GM19239 (cell line): ENCODE measurements at regions not wholly inside any gene's neighbourhood (a gene's known extent, or its start where the extent isn't known, plus 50 kb on each side); places are given as distances from the start of the nearest gene placed in this dataset.

Experiments used
- DNase-seq: peaks from one replicate; pipeline ENCODE4 v3.0.0; 2011; ENCODE audit warnings: low spot score; ENCODE audit not compliant: insufficient read length
- FAIRE-seq: peaks from 2 replicates; lab custom pipeline; 2011; peaks lifted over from hg19 to GRCh38; lab: Jason Lieb, UNC

GRCh38 chr10:36515319-36515718 lies 610.1 kb upstream of the ANKRD30A start:
- DNase-seq (no peak), FAIRE-seq (no peak)

GRCh38 chr10:36507715-36508114 lies 617.7 kb upstream of the ANKRD30A start:
- DNase-seq (no peak), FAIRE-seq (no peak)

- DNase-seq = no peak
- FAIRE-seq = no peak
These were observed 618.5 kb upstream of the ANKRD30A start for GRCh38 chr10:36506697-36507496.

- DNase-seq (no peak), FAIRE-seq (no peak)
These were observed 619.1 kb upstream of the ANKRD30A start for GRCh38 chr10:36506261-36506660.

GRCh38 chr10:36504758-36505157 lies 620.6 kb upstream of the ANKRD30A start:
- DNase-seq (no peak), FAIRE-seq (no peak)

- FAIRE-seq (no peak), DNase-seq (no peak)
These were observed 625.1 kb upstream of the ANKRD30A start for GRCh38 chr10:36500266-36500665.

GRCh38 chr10:36499693-36500092 lies 625.7 kb upstream of the ANKRD30A start:
- no peak for DNase-seq

GRCh38 chr10:36496758-36497157 lies 628.6 kb upstream of the ANKRD30A start:
- FAIRE-seq (no peak), DNase-seq (no peak)

More at GRCh38 chr10:36499693-36500092, 625.7 kb upstream of the ANKRD30A start:
- FAIRE-seq = no peak

- no peak for FAIRE-seq
These were observed 631.0 kb upstream of the ANKRD30A start for GRCh38 chr10:36494371-36494770.

GRCh38 chr10:36493516-36493880 lies 631.9 kb upstream of the ANKRD30A start:
- FAIRE-seq (no peak), DNase-seq (no peak)

More at GRCh38 chr10:36494371-36494770, 631.0 kb upstream of the ANKRD30A start:
- no peak for DNase-seq

- DNase-seq = no peak
- FAIRE-seq = no peak
These were observed 632.5 kb upstream of the ANKRD30A start for GRCh38 chr10:36492590-36493515.

GRCh38 chr10:36491926-36492325 lies 633.5 kb upstream of the ANKRD30A start:
- FAIRE-seq = no peak
- no peak for DNase-seq

- no peak for FAIRE-seq
- no peak for DNase-seq
These were observed 635.7 kb upstream of the ANKRD30A start for GRCh38 chr10:36489611-36490228.

GRCh38 chr10:36489181-36489580 lies 636.2 kb upstream of the ANKRD30A start:
- DNase-seq (no peak), FAIRE-seq (no peak)

GRCh38 chr10:36488579-36488978 lies 636.8 kb upstream of the ANKRD30A start:
- FAIRE-seq (no peak), DNase-seq (no peak)

GRCh38 chr10:36479073-36479472 lies 646.3 kb upstream of the ANKRD30A start:
- DNase-seq (no peak), FAIRE-seq (no peak)

- FAIRE-seq = no peak
- no peak for DNase-seq
These were observed 649.0 kb upstream of the ANKRD30A start for GRCh38 chr10:36476399-36476798.

GRCh38 chr10:36475746-36476145 lies 649.7 kb upstream of the ANKRD30A start:
- no peak for FAIRE-seq
- no peak for DNase-seq

GRCh38 chr10:36474456-36474855 lies 650.9 kb upstream of the ANKRD30A start:
- no peak for DNase-seq
- FAIRE-seq = no peak

GRCh38 chr10:36473122-36473521 lies 652.3 kb upstream of the ANKRD30A start:
- no peak for DNase-seq
- FAIRE-seq = no peak

- DNase-seq (no peak), FAIRE-seq (no peak)
These were observed 655.8 kb upstream of the ANKRD30A start for GRCh38 chr10:36469585-36469984.
